HG02798 (cell line): ENCODE measurements at regions not wholly inside any gene's neighbourhood (a gene's known extent, or its start where the extent isn't known, plus 50 kb on each side); places are given as distances from the start of the nearest gene placed in this dataset.
"Not testable (repeated sequence)": the region's sequence is repeated elsewhere in the genome, so short reads cannot be mapped to it uniquely, and the experiment has no call there.

Experiments used
- ATAC-seq: cut with Tn5 transposase; IDR thresholded peaks from one replicate; pipeline ENCODE4 v1.9.1; 2021; ENCODE audit warnings: mild to moderate bottlenecking; ENCODE audit not compliant: unreplicated experiment, poor library complexity

DNA sequence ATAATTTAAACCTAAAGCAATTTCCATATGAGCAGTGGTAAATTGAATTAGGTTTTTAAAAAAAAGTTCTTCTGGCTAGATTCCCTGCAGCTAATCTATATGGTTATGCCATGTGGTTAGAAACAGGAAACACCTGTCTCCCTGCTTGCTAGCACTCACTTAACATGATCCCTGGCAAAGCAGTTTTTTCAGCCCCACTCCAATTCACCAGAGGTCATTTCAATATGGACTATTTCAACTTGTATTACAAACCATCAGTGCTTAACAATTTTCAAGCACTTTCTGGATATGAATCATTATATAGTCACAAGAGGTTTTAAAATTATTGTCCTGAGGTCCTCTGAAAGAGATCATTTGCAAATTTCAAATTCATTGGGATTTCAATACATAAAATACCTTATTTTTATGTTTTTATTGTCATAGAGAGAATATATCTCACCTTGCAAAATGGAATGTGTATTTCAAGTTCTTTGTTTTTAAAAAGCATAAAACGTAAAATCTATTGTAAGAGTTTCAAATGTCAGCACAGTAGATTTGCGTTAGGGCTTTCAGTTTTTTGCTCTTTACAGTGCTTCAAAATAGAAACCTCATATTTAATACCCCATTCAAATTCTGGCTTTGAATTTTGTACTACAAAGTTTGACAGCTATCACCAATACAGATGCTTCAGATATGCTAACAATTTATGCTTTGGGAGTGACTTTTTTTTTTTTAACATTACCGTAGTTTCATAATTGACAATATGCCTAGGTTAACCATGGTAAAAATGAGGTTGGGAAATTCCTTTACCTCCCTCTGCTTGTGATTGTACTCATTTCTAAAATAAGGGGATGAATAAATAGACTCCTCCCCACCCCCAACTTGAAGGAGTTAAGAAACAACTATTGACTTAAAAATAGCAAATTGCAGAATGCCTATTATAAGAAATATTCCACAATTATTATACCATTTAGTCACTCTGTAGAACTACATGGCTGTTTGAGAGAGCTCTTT is 117.5 kb upstream of the HGF start:
- ATAC-seq: peak; percentile 55

DNA sequence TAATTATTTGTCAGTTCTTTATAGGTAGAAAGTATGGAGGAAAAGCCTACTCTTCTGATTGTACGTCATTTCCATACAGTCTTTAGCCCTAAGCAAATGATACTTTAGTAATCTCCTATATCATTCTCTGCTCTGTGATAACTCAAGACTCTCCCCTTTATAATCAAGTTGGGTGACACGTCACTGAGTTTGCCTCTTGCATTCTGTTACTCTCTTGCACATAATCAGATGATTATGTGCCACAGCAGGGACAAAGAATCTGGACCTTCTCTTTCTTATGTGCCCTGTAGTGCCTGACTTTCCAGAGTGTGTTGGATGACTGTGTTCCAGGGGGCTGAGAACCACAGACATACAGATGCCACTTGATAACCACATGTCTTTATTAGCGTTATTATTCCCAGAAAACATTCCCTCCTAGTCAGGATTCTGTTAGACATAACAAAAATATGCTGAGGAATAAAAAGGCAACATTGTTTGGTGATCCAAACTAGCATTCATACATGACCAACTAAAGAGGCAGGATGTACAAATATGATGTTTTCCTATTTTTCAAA is 116.4 kb upstream of the HGF start:
- no peak for ATAC-seq

DNA sequence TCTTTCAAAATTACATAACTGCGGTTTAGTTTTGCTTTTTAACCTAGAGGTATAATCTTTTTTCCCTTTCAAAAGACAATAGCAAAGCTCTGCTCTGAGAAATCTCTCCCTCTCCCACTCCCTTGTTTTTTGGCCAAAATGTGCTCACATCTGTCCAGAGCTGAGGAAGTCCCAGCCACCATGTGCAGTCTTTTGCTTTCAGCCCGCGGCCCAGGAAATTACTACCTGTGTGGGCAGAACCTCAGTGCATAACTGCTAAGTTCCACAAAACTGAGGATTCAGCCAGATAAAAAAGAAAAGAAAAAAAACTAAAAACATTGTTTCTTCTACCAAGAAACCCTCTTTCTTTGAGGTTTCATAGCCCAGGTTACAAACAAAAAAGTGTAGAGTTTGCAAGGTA is 115.0 kb upstream of the HGF start:
- no peak for ATAC-seq

DNA sequence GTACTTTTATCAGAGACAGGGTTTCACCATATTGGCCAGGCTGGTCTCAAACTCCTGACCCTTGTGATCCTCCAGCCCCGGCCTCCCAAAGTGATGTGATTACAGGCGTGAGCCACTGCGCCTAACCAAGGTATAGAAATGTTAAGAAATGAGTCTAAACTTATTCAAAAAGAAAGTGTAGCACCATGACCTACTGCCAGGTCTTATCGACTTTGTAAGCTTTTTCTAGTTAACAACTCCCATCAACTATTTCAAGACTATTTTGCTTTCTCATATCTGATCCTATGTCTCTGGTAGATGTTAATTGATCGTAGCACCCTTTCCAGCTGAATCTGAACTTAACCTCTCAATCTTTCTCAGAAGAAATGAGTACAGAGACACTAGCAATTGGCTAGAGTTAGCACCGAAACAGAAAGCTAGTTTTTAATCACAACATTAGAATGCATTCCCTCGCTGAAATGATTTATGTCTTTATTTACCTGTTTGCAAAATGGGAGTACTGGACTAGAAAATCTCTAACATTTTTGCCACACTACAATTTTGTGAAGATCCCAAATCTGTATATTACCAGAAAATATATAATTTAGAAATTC is 114.0 kb upstream of the HGF start:
- peak; percentile 60 for ATAC-seq

DNA sequence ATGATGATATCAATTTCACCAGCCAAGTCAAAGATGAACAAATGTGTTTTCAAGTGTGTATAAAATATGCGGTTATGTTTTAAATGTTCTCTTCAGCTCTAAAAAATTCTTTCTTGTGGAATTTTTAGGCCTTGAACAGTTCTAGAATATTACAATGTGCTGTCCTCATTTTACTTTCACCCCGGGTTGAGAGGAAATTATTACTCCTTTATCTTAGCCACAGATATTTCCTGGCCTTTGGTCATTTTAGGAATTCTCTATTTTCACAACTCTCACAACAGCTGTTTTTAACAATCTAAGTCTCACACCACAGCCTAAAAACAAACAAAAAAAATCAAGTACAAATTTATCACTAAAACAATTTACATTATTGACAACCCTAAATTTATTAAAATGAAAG is 112.2 kb upstream of the HGF start:
- no peak for ATAC-seq

DNA sequence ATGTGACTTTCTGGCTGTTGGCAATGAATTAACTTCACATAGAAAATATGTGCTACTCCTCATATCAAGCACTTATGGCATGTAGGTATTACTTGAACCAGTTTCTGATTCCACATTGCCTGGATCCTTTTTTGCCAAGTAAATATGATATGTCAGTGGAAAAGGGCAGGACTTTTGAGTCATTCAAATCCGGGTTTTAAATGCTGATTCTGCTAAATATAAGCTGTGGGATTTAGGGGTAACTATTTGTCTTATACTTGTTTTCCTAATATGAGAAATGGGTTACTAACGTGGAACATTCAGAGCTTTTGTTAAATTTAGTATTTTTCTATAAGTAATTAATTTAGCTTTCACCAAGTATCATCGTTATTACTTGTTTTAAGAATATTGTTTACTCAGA is 108.0 kb upstream of the HGF start:
- ATAC-seq: no peak

DNA sequence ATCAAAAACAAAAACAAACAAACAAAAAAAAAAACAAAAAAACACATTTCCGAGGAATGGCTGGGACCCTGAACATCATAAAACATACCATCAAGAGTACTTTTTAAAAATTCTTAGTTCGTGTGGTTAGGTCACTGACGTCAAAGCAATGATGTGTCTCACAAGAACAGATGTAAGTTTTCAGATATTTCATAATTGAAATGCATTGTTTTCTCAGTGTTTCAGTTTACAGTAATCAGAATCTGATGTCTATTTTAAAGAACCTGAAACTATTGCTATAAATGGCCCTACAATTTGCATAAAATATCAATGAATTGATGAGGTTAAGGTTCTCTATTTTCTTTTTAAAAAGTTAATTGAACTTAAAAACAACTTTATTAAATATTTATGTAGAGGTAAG is 103.7 kb upstream of the HGF start:
- ATAC-seq: peak; percentile 69

DNA sequence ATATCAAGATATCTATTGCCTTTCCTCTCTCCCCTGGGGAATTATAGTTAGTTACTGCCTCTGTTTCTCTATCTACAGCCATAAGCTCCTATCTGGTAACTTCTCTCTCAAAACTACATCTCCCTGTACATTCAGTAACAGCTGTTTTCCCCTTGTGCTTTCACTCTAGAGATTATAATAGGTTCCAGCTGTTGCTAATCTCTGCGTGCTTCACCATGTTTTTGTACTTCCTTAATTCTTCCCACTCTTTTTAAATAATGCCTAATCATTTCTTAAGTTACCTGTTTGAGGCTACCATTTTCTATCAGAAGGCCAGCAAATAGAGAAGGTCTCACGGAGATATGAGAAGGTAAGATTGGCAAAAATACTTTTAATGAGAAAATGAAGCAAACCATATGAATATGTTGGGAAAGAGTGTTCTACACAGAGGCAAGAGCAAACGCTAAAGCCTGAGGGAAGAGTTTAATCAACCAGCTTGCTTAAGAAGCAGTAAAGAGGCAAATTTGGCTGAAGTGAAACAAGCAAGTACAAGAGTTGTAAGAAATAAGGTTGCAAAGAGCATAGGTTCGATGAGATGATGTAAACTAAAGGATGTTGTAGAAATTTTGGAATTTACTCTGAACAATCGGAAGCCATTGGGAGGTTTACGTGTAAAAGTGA is 101.9 kb upstream of the HGF start:
- ATAC-seq: no peak

DNA sequence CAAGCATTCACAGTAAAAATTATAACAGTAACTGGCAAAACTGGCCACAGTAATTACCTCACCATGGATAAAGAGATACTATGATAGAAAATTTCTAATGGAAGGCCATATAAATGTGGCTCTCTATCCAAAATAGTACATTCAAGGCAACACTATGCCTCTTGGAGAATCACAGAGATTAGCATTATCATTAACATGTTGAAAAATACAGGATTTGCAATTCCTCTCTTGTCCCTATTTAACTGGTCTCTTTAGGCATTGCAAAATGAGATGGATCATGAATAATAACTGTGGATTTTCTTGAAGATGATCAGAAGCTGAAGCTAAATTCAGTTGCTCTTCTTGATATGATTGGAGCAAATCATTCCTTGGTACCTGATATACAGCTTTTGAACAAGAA is 100.8 kb upstream of the HGF start:
- no peak for ATAC-seq

DNA sequence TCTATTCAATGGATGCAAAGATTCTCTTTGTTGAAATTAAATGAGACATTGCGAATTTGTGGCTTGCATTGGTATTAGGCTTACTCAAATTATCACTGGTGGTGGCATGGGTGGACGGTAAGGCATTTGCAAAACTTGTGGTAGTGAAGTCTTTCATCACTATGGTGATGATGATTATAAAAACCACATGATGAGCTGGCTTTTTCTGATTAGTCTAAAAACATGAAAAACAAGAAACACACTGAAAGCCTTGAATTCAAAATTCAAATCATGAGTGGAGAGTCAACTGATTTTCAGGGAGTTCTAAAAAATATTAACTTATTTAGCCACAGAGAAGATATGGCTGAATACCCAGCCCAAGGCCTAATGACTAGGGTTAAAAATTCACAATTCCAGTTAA is 99.8 kb upstream of the HGF start:
- peak; percentile 39 for ATAC-seq

DNA sequence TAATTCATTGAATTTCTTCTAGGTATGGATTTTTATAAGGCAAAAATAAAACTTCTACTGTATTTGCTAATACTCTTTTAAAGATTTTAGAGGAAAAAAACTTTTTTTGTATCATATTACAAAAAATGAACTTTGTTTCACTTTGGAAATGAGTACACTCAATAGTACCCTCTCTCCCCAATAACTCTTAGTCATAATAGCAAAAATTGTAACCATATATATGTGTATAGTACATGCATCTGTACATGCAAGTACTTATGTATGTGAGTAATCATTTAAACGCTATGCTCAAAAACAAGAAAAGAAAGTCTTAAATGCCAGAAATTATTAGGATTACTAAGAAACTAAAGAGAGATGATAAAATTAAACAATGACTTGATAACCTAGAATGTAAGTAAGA is 95.9 kb upstream of the HGF start:
- ATAC-seq: no peak

DNA sequence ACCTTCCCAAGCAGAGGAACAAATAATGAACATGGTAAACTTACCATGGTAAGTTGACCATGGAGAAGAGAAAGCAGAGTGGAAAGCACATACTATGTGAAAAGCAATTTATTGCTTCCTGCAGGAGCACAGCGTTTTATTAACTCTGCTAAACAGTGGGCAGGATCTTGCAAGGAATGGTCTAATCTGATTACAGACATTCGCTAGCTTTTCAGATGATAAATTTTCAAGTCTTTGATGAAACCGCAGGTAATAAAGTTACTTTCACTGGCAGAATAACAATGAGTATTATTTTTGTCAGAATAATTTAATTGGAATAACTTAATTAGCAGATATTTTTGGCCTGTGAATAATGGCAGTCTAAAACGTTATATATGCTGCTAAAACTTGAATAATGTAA is 89.6 kb upstream of the HGF start:
- ATAC-seq: no peak

DNA sequence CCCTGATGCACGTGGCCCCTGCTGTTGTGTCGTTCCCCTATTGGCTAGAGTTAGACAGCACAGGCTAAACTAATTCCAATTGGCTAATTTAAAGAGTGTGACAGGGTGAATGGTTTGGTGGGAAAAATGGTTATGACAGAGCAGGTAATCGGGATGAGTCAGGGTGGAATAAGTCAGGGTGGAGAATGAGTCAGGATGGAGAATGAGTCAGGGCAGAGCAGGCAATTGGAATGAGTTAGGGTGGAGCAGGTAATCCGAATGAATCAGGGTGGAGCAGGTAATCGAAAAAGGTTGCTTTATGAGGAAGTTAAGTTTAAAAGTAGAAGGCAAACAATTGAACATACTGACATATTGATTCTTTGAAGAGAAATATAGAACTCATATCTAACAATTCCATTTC is 89.0 kb upstream of the HGF start:
- ATAC-seq: not testable (repeated sequence)

DNA sequence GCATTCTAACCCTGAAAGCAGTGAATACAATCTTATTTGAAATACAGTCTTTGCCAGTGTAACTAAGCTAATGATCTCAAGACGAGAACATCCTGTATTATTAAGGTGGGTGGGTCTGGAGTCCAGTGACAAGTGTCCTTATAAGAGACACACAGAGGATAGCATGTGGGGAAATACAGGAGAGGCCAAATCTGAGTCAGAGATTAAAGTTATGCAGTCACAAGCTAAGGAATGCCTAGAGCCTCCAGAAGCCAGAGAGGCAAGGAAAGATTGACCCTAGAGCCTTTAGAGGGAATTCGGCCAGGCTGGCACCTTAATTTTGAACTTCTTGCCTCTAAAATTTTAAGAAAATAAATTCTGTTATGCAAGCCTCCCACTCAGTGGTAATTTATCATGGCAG is 87.5 kb upstream of the HGF start:
- no peak for ATAC-seq

DNA sequence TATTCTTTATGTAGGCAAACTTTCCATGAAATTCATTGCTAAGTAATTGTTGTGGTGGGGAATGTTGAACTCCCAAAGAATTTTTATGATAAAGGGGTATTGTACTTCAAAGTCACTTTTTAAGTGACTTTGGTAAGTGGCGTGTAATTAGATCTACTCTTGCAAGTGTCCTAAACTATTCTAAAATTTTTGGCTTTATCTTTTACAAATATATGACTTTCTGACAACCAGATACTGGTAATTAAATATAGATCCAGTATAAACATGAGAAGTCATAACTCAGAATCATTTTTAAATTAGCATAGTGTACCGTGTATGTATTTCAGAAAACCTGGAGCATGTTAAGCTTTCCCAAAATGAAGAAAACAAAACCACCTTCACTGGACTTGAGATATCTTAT is 84.7 kb upstream of the HGF start:
- ATAC-seq: no peak

DNA sequence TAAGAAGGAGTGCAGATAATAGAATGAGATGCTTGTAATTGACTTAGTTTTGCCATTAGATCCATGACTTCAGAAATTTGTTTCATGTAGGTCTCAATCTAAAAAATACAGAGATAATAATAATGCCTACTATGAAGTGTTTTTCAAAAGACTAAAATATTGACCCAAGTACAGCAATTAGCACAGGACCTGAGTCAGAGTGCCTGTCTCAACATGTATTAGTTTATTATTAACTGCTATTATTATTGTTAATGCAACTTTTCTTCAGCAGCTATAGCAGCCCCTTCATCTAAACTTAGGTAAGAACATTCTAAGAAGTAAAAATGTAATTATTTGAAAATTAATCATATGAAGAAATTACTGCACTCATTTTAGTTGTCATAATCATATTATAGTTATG is 82.9 kb upstream of the HGF start:
- ATAC-seq: no peak

DNA sequence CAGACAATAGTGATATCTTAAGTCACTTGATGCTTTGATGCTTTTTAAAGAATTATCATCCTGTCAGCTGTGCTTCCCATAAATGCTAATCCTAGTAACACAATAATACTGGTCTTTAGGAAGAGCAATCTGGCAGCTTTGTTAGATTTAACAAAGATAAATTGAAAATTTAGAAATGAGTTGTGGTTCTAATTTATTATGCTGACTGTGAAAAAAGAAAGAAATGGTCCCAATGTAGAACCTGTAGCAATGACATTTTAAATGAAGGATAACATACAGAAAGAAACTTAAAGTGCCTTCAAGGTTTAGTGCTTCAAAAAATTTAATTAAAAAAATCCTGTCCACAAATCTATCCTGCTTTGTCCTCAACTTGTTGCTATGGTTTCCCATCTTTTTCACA is 81.6 kb upstream of the HGF start:
- no peak for ATAC-seq

DNA sequence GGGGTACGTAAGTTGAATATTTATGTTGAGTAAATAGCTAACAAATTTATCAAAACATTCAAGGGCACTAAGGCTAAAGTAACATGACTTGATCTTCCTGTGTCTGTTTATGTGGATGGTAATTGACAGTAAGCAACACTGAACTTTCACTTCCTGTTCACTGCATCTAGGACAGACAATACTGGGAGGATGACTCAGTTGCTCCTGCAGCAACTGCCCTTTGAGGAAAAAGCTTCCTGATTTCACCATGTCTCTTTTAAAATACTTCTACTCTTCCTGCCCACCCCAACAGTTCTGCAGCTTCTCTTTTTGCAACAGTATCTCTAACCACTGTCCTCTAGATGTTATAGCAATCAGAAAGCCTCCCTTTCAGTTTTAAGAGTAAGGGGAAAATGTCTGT is 76.6 kb upstream of the HGF start:
- ATAC-seq: peak; percentile 49

DNA sequence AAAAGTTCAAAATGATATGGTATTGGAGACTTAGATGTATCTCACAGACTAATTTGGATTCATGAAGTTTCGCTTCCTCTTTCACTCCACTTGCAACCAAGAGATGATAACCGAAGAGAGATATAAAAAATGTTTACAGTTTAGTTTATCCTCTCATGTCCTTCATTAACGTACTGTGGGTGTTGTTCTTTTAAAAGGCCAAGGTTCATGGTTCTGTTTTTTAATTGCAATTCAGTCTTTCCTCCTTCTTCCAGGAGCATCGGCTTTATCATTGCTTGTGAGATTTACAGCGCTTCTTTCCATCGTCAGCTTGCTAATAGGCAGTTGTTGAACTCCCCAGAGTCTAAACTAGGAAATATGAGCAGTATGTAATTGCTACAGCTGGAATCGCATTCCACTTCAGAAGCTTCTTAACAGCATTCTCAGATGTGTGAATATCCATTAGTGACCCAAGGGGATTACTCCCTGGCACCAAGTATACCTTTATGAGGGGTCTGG is 75.9 kb upstream of the HGF start:
- ATAC-seq: peak; percentile 89

DNA sequence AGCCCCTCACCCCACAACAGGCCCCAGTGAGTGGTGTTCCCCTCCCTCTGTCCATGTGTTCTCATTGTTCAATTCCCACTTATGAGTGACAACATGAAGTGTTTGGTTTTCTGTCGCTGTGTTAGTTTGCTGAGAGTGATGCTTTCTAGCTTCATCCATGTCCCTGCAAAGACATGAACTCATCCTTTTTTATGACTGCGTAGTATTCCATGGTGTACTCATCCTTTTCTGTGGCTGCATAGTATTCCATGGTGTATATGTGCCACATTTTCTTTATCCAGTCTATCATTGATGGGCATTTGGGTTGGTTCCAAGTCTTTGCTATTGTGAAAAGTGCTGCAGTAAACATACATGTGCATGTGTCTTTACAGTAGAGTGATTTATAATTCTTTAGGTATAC is 73.8 kb upstream of the HGF start:
- not testable (repeated sequence) for ATAC-seq

DNA sequence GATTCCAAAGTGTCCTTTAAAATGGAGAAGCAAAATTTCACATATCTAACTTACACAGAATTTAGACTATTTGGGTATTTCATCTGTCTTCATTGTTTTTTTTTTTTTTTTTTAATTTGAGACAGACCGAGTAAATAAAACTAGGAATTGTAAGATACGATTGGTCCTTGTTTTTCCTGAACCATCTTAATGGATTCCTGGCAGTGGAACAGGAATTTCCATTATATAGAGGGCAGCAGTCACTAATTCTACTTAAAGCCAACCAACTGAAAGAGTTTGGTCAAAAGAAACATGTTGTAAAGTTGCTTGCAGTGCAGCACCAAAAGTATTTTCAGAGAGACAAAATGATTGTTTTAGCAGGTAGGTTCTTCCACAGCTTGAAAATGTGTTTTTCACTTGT is 72.5 kb upstream of the HGF start:
- no peak for ATAC-seq
